Thymus (tissue), 11 donors: ENCODE measurements at regions not wholly inside any gene's neighbourhood (a gene's known extent, or its start where the extent isn't known, plus 50 kb on each side); places are given as distances from the start of the nearest gene placed in this dataset.

Source experiments
- DNase-seq, 9 donors: peaks; one replicate each; pipeline ENCODE4 v3.0.0-alpha.2; 2013; ENCODE audit warnings: low spot score in 9 of 9, low read depth in 6 of 9, missing footprints in 1 of 9
- H3K27ac ChIP-seq, 2 donors: one replicate each; pipeline ENCODE4 v1.5.1; 2013; ENCODE audit warnings: control low read depth in 1 of 2, low read depth in 1 of 2, low read length in 1 of 2, mild to moderate bottlenecking in 1 of 2, moderate library complexity in 1 of 2
- H3K27me3 ChIP-seq, 2 donors: one replicate each; pipeline ENCODE4 v1.5.1; 2013; ENCODE audit warnings: low read length in 1 of 2; ENCODE audit not compliant: control insufficient read depth in 2 of 2, insufficient read depth in 1 of 2
- H3K36me3 ChIP-seq, 2 donors: one replicate each; pipeline ENCODE4 v1.5.1; 2013; ENCODE audit warnings: low read length in 1 of 2, mild to moderate bottlenecking in 1 of 2, moderate library complexity in 1 of 2; ENCODE audit not compliant: control insufficient read depth in 2 of 2, insufficient read depth in 2 of 2
- H3K4me1 ChIP-seq, 2 donors: one replicate each; pipeline ENCODE4 v1.5.1; 2013; ENCODE audit warnings: low read length in 2 of 2; ENCODE audit not compliant: control insufficient read depth in 2 of 2, insufficient read depth in 2 of 2
- H3K4me3 ChIP-seq, 2 donors: one replicate each; pipeline ENCODE4 v1.5.1; 2013; ENCODE audit warnings: low read length in 2 of 2, control low read depth in 1 of 2, mild to moderate bottlenecking in 1 of 2
- H3K9me3 ChIP-seq, 2 donors: one replicate each; pipeline ENCODE4 v1.5.1; 2013; ENCODE audit warnings: low read length in 1 of 2, mild to moderate bottlenecking in 1 of 2; ENCODE audit not compliant: control insufficient read depth in 2 of 2, insufficient read depth in 1 of 2
- WGBS: extraction: QIAGEN DNeasy Blood & Tissue Kit; methylation state at CpG from one replicate; pipeline ENCODE4 v1.1.7; 2013; 5-methylcytosine and 5-hydroxymethylcytosine counted together
- donor health status: healthy.

DNA sequence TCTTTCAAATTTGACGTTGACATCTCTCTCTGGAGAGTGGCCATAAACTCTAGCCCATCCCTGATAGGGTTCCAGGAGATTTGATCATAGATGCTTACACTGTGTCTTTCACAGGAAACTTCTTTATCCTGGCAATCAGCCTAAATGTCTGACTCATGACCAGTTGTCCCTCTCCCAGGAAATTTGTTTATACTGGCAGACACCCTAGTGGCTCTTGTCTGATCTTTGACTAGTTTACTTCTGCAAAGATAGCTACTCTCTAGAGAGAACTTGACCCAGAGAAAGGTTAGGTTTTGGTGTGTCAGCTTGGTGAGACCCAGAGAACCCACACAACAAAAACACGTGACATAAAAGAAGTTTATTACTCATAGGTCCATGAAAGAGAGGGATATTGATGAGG, 509.8 kb downstream of the CENPC start:
- H3K27ac ChIP-seq, result no peak overlapping the region
- no peak for DNase-seq
- no peak overlapping the region for H3K4me3 ChIP-seq
- 59% methylated on average over 2 of the region's 2 CpGs for WGBS
- H3K36me3 ChIP-seq, result no peaks in the 10 kb centered on the region
- H3K9me3 ChIP-seq, result no peaks in the 10 kb centered on the region
- H3K27me3 ChIP-seq, result no peaks in the 10 kb centered on the region
- no peaks in the 10 kb centered on the region for H3K4me1 ChIP-seq

DNA sequence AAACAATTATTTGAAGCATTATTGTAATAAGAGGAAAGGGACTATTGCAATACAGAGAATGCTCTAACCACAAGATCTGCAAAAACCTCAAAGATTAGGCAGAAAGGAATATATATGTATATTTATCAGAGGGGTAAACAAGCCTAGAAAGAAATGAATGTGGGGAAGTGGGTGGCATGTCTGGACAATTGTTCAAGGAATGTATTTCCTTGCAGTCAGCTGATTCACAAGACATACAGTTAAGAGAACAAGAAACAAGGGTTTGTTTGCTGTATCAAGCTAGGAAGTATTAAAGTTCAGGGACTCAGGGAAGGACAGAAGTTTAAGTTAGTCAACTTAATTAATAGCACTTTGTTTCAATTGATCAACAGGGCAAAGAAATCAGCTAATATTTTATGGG, 514.7 kb downstream of the CENPC start:
- Histone ChIP-seq H3K4me3 (no peak overlapping the region), H3K36me3 (no peaks in the 10 kb centered on the region), H3K9me3 (no peaks in the 10 kb centered on the region), H3K4me1 (no peaks in the 10 kb centered on the region), H3K27ac (no peak overlapping the region), H3K27me3 (no peaks in the 10 kb centered on the region)
- no peak for DNase-seq

DNA sequence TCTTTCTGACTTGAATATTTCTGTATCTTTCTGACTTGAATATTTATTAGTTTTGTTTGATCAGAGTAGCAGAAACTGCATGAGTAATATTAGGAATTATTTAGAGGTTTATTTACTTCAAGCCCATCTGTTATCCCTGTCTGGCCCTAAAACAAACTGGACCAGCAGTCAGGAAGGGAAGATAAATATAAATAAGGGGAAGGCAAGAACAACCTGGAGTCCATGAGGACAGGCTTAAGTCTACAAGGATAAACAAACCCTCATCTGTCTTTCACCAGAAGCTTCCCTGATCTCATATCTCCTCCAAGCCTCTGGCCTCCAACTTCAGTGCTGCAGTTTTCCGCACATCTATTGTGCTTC, 524.9 kb downstream of the CENPC start:
- H3K27me3 ChIP-seq, result no peaks in the 10 kb centered on the region
- no peak overlapping the region for H3K27ac ChIP-seq
- H3K4me1 ChIP-seq, result no peaks in the 10 kb centered on the region
- DNase-seq, result no peak
- no peak overlapping the region for H3K4me3 ChIP-seq
- no peaks in the 10 kb centered on the region for H3K36me3 ChIP-seq
- WGBS, result 94% methylated on average over 1 of the region's 1 CpG
- no peaks in the 10 kb centered on the region for H3K9me3 ChIP-seq

DNA sequence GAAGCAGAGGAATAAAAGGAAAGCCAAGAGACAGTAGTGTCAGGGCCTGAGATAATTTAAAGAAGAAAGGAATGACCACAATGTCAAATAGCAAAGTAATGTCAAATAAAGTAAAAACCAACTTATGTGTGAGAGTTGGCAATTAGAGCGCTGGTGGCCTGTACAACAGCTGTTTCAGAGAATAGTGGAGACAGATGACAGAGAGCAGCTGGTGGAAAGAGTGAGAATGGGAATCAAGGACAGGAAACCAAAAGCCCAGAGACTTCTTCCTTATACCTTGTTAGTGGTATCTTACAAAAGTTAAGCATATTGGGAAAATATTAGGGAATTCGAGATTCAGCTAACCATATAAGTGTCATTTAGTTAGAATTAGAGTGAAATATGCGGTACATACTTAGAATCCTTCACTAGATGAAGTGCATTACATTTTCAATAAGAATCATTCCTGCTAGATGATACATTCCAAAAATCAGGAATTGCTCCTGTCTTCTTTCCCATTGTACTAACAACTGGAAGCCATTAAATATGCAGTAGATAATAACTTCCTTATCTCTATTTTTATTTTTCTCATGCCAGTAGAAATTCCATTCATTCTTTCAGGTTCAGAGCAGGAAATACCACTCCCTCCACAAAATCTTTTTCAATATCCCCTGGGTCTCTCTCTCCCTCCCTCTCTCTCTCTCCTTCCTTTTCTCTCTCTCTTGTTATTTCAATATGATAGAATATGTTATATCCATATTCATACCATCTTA, 525.4 kb downstream of the CENPC start:
- WGBS, result 93% methylated on average over 3 of the region's 3 CpGs
- Histone ChIP-seq H3K9me3 (no peaks in the 10 kb centered on the region), H3K4me3 (no peak overlapping the region), H3K4me1 (no peaks in the 10 kb centered on the region), H3K27me3 (no peaks in the 10 kb centered on the region), H3K36me3 (no peaks in the 10 kb centered on the region), H3K27ac (no peak overlapping the region)
- no peak for DNase-seq

DNA sequence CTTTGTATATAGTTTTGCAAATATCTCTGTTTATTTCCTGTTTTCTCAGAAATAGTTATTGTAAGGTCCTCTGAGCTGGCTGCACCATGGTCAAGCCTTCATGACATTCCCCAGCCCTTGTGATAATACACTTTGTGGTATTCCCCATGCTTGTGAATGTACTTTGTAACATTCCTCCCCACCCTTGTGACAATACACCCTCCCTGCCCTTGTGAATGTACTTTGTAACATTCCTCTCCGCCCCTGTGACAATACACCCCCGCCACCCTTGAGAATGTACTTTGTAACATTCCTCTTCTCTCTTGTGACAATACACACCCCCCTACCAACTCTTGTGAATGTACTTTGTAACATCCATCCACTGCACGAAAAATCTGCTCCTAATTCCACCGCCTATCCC, 530.7 kb downstream of the CENPC start:
- 94% methylated on average over 4 of the region's 4 CpGs for WGBS

DNA sequence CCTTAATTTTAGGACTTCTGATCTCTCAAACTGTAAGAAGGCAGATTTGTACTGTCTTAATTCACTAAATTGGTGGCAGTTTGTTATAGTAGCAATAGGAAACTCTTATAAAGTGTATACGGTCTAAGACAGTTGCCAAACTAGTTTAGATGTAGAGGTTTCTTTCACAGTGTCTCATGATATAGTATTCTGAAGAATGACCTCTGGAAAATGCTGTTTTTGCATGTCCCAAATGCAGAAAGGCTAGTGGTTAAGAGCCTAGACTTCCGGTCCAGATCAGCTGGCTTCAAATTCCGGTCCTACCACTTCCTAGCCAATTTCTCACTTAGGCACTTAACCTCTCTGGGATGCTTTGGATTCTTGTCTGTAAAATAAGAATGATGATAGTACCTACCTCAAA, 538.5 kb downstream of the CENPC start:
- no peak for DNase-seq
- Histone ChIP-seq H3K36me3 (no peaks in the 10 kb centered on the region), H3K27me3 (no peaks in the 10 kb centered on the region), H3K4me3 (no peak overlapping the region), H3K9me3 (peaks cover 0 to 6% of the 10 kb centered on the region in 2 donors), H3K27ac (no peak overlapping the region), H3K4me1 (no peaks in the 10 kb centered on the region)
- 95% methylated on average over 3 of the region's 3 CpGs for WGBS

More for the DNA sequence above, 530.7 kb downstream of the CENPC start:
- H3K27me3 ChIP-seq, result no peaks in the 10 kb centered on the region
- H3K4me3 ChIP-seq, result no peak overlapping the region
- DNase-seq, result no peak
- no peaks in the 10 kb centered on the region for H3K4me1 ChIP-seq
- H3K36me3 ChIP-seq, result no peaks in the 10 kb centered on the region
- no peaks in the 10 kb centered on the region for H3K9me3 ChIP-seq
- no peak overlapping the region for H3K27ac ChIP-seq

DNA sequence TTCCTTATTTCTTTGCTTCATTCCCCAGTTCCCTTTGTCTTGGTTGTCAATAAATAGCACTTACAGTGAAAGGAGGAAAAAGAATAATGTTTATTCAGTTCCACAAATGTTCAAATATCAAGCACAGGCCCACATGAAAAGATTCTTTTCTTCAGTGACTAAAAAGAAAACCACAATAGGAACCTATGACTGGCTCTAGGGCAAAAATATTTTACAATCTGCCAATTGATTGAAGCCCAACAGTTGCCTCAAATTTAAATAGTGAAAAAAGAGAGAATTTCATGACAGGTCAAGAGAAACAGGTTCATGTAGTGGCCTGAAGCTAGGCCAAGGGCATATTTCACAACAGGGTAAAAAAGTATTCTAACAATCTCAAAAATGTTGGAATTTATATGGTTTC, 553.8 kb downstream of the CENPC start:
- H3K27me3 ChIP-seq, result no peaks in the 10 kb centered on the region
- H3K4me3 ChIP-seq, result no peak overlapping the region
- H3K9me3 ChIP-seq, result no peaks in the 10 kb centered on the region
- DNase-seq, result no peak
- no peaks in the 10 kb centered on the region for H3K4me1 ChIP-seq
- H3K36me3 ChIP-seq, result no peaks in the 10 kb centered on the region
- H3K27ac ChIP-seq, result no peak overlapping the region

DNA sequence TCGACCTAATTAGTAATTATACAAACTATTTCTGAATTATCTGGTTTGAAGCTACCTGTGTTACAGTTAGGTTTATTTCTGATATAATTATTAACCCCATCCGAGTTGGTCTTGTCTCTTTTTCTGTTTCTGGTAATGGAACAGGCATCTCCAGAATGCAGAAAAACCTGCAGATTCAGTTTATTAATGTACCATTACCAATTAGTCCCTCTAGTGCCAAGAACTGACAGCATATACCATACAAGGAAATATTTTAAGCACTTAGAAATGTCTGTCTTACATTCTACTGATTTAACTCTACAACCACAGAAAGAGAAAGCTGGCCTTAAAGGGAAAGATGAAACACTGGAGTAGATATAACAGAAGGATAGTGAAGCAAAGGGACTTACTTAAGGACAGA, 570.6 kb downstream of the CENPC start:
- Histone ChIP-seq H3K9me3 (no peaks in the 10 kb centered on the region), H3K4me1 (no peaks in the 10 kb centered on the region), H3K27ac (no peak overlapping the region), H3K27me3 (no peaks in the 10 kb centered on the region), H3K4me3 (no peak overlapping the region), H3K36me3 (no peaks in the 10 kb centered on the region)
- no peak for DNase-seq
- WGBS, result 89% methylated on average over 2 of the region's 2 CpGs

DNA sequence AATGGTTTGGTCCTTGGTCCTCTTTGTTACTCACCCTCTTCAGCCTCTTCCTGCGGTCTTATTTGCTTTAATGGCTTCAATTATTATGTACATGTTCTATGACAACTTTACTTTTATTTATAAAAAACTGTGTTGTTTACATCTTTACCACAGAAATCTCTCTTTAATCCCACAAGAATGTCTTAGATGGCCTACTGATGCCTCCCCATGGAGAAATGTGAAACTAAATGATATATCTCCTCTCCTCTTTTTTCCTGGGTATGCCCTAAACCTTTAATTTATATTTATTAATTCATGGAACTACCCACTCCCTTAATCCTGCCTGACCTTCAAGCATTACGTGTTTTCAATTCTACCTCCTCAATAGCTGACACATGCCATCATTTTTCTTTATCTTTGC, 573.2 kb downstream of the CENPC start:
- Histone ChIP-seq H3K4me3 (no peak overlapping the region), H3K27ac (no peak overlapping the region), H3K9me3 (no peaks in the 10 kb centered on the region), H3K36me3 (no peaks in the 10 kb centered on the region), H3K4me1 (no peaks in the 10 kb centered on the region), H3K27me3 (no peaks in the 10 kb centered on the region)
- no peak for DNase-seq
- 94% methylated on average over 2 of the region's 2 CpGs for WGBS

DNA sequence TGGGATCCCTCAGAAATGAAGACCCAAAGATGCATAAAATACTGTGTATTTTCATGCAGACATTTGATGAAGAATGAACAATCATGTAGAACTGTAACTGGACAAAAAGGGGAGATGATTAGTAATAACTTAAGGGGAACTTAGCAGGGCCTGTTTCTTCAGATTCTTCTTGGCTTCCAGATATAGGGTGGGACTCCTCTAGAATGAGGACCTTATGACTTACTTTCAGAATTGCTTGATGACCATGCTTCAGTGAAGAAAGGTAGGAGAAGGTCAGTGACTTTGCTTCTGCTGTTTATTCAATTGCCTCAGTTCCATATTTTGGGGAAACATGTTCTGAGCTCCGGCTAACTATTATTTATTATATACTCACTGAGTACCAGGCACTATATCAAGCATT, 580.8 kb downstream of the CENPC start:
- H3K9me3 ChIP-seq, result no peaks in the 10 kb centered on the region
- DNase-seq, result no peak
- H3K36me3 ChIP-seq, result no peaks in the 10 kb centered on the region
- WGBS, result 82% methylated on average over 1 of the region's 1 CpG
- H3K27ac ChIP-seq, result no peak overlapping the region
- H3K4me1 ChIP-seq, result no peaks in the 10 kb centered on the region
- no peak overlapping the region for H3K4me3 ChIP-seq
- no peaks in the 10 kb centered on the region for H3K27me3 ChIP-seq
